Prostate gland (tissue), 2 donors: ENCODE measurements at regions not wholly inside any gene's neighbourhood (a gene's known extent, or its start where the extent isn't known, plus 50 kb on each side); places are given as distances from the start of the nearest gene placed in this dataset.
A peak's percentile ranks its signal among the peaks of the same experiment; 100 is the strongest.

Experiments
- DNase-seq: peaks from one replicate; pipeline ENCODE4 v3.0.0-alpha.2; 2019; ENCODE audit warnings: low spot score
- H3K27ac ChIP-seq, 2 donors: fragments of 200-600 bp; sonication (generic); 2 replicates each; pipeline ENCODE4 v1.5.1; 2017 to 2019
- H3K27me3 ChIP-seq: fragments of 200-600 bp; sonication (generic); replicated peaks from 2 replicates; pipeline ENCODE4 v1.5.1; 2019; ENCODE audit not compliant: insufficient read depth
- H3K36me3 ChIP-seq, 2 donors: fragments of 200-600 bp; sonication (generic); 1 replicate in 1 of 2; 2 replicates in 1 of 2; pipeline versions ENCODE4 v1.5.1 to v1.8.1; 2017 to 2019
- H3K4me1 ChIP-seq: fragments of 200-600 bp; sonication (generic); replicated peaks from 2 replicates; pipeline ENCODE4 v1.5.1; 2019
- H3K4me3 ChIP-seq, 2 donors: fragments of 200-600 bp; sonication (generic); 2 replicates each; pipeline ENCODE4 v1.5.1; 2017 to 2019
- H3K9me3 ChIP-seq: fragments of 200-600 bp; sonication (generic); 2 replicates; pipeline ENCODE4 v1.5.1; 2017
- CTCF ChIP-seq, 4 experiments: fragments of 200-600 bp in 2 of 4; fragments of 450-650 bp in 2 of 4; sonication (generic) in 2 of 4; IDR thresholded peaks; 1 replicate in 3 of 4; 2 replicates in 1 of 4; pipeline ENCODE4 v1.5.1; 2016 to 2019; ENCODE audit warnings: antibody characterized with exemption in 4 of 4, mild to moderate bottlenecking in 2 of 4, moderate library complexity in 2 of 4
- POLR2A ChIP-seq: fragments of 450-650 bp; IDR thresholded peaks from one replicate; pipeline ENCODE4 v1.6.1; 2016; ENCODE audit warnings: antibody characterized with exemption, mild to moderate bottlenecking
- POLR2AphosphoS5 ChIP-seq: sonication (generic); formaldehyde crosslinking; IDR thresholded peaks from one replicate; pipeline ENCODE4 v1.6.1; 2017; ENCODE audit warnings: antibody characterized with exemption
- WGBS: methylation state at CpG from one replicate; pipeline ENCODE4 v1.1.5; 2018; 5-methylcytosine and 5-hydroxymethylcytosine counted together
- intact Hi-C: fragments of 100-400 bp; cut with DNase I; formaldehyde crosslinking; loops from one replicate; pipeline ENCODE4 v1.14.2; 2022

- Histone ChIP-seq H3K4me3 (no peak overlapping the region), H3K4me1 (no peaks in the 10 kb centered on the region), H3K9me3 (no peaks in the 10 kb centered on the region), H3K36me3 (no peaks in the 10 kb centered on the region), H3K27me3 (no peaks in the 10 kb centered on the region), H3K27ac (no peak overlapping the region)
- WGBS, result 84% methylated on average over 2 of the region's 2 CpGs
- TF ChIP-seq POLR2AphosphoS5 (no peak), CTCF (IDR thresholded peaks at IDR 0.05) (no peak)
- DNase-seq, result no peak
- intact Hi-C loops, result loop anchor here (10.0 kb wide), 1 partner anchor 122 kb away; no protein-coding TSS in a partner anchor
Observed at GRCh38 chr6:11486959-11487358, 50.6 kb upstream of the TMEM170B start.

- Histone ChIP-seq H3K27me3 (no peaks in the 10 kb centered on the region), H3K4me3 (no peak overlapping the region), H3K9me3 (no peaks in the 10 kb centered on the region), H3K27ac (no peak overlapping the region), H3K36me3 (no peaks in the 10 kb centered on the region), H3K4me1 (no peaks in the 10 kb centered on the region)
- DNase-seq, result no peak
- TF ChIP-seq POLR2A (no peak), CTCF (IDR thresholded peaks at IDR 0.05) (no peak), POLR2AphosphoS5 (no peak)
- 67% methylated on average over 7 of the region's 7 CpGs for WGBS
- intact Hi-C loops, result loop anchor here (10.0 kb wide), 1 partner anchor 122 kb away; no protein-coding TSS in a partner anchor
Observed at GRCh38 chr6:11486486-11486885, 51.1 kb upstream of the TMEM170B start.

- no peak for DNase-seq
- Histone ChIP-seq H3K36me3 (no peaks in the 10 kb centered on the region), H3K9me3 (no peaks in the 10 kb centered on the region), H3K4me3 (no peak overlapping the region), H3K27ac (no peak overlapping the region), H3K4me1 (no peaks in the 10 kb centered on the region), H3K27me3 (no peaks in the 10 kb centered on the region)
- no peak for TF ChIP-seq POLR2AphosphoS5
- TF ChIP-seq POLR2A, result no peak
- intact Hi-C loops, result loop anchor here (10.0 kb wide), 1 partner anchor 121 kb away; no protein-coding TSS in a partner anchor
- 53% methylated on average over 2 of the region's 2 CpGs for WGBS
Observed at GRCh38 chr6:11486051-11486450, 51.5 kb upstream of the TMEM170B start.

GRCh38 chr6:11485271-11485670 lies 52.3 kb upstream of the TMEM170B start:
- 89% methylated on average over 4 of the region's 4 CpGs for WGBS
- TF ChIP-seq POLR2AphosphoS5 (no peak), POLR2A (no peak), CTCF (IDR thresholded peaks at IDR 0.05) (no peak)
- no peaks in the 10 kb centered on the region for H3K9me3 ChIP-seq

GRCh38 chr6:11484441-11484840 lies 53.1 kb upstream of the TMEM170B start:
- TF ChIP-seq CTCF (IDR thresholded peaks at IDR 0.05), result no peak
- peak; percentile 10 for TF ChIP-seq POLR2AphosphoS5
- Histone ChIP-seq H3K27ac (no peak overlapping the region), H3K36me3 (no peaks in the 10 kb centered on the region), H3K27me3 (no peaks in the 10 kb centered on the region), H3K4me1 (no peaks in the 10 kb centered on the region), H3K4me3 (no peak overlapping the region), H3K9me3 (no peaks in the 10 kb centered on the region)
- WGBS, result 70% methylated on average over 2 of the region's 2 CpGs
- intact Hi-C loops, result loop anchor here (10.0 kb wide), 1 partner anchor 120 kb away; no protein-coding TSS in a partner anchor
- no peak for DNase-seq

More at GRCh38 chr6:11485271-11485670, 52.3 kb upstream of the TMEM170B start:
- Histone ChIP-seq H3K4me1 (no peaks in the 10 kb centered on the region), H3K36me3 (no peaks in the 10 kb centered on the region), H3K27me3 (no peaks in the 10 kb centered on the region), H3K4me3 (no peak overlapping the region), H3K27ac (no peak overlapping the region)
- no peak for DNase-seq
- intact Hi-C loops, result loop anchor here (10.0 kb wide), 1 partner anchor 120 kb away; no protein-coding TSS in a partner anchor
